Osteocyte (in vitro differentiated cells): ENCODE measurements at regions not wholly inside any gene's neighbourhood (a gene's known extent, or its start where the extent isn't known, plus 50 kb on each side); places are given as distances from the start of the nearest gene placed in this dataset.
"Not testable (repeated sequence)": the region's sequence is repeated elsewhere in the genome, so short reads cannot be mapped to it uniquely, and the experiment has no call there.

Experiments
- DNase-seq: peaks from one replicate; pipeline ENCODE4 v3.0.0; 2021; ENCODE audit warnings: mixed read lengths; ENCODE audit not compliant: unreplicated experiment; ENCODE audit errors: extremely low spot score
- H3K27ac Mint-ChIP-seq: one replicate; pipeline ENCODE4 v1.8.0; 2021; ENCODE audit warnings: mild to moderate bottlenecking, mixed read lengths; ENCODE audit not compliant: unreplicated experiment
- H3K27me3 Mint-ChIP-seq: one replicate; pipeline ENCODE4 v1.8.0; 2021; ENCODE audit warnings: mixed read lengths; ENCODE audit not compliant: unreplicated experiment
- H3K36me3 Mint-ChIP-seq: one replicate; pipeline ENCODE4 v1.8.0; 2021; ENCODE audit warnings: mixed read lengths; ENCODE audit not compliant: unreplicated experiment
- H3K4me1 Mint-ChIP-seq: one replicate; pipeline ENCODE4 v1.8.0; 2021; ENCODE audit warnings: mixed read lengths; ENCODE audit not compliant: unreplicated experiment
- H3K4me3 Mint-ChIP-seq: one replicate; pipeline ENCODE4 v1.8.0; 2021; ENCODE audit warnings: mild to moderate bottlenecking, moderate library complexity, mixed read lengths; ENCODE audit not compliant: unreplicated experiment
- H3K9me3 Mint-ChIP-seq: one replicate; pipeline ENCODE4 v1.8.0; 2021; ENCODE audit warnings: mixed read lengths; ENCODE audit not compliant: unreplicated experiment
- TF ChIP-seq, protein P1 (sequence below): fragments of 200-600 bp; sonication (generic); IDR thresholded peaks from 2 replicates; pipeline ENCODE4 v1.5.0; 2021; ENCODE audit warnings: antibody characterized with exemption, mild to moderate bottlenecking, moderate library complexity

DNA sequence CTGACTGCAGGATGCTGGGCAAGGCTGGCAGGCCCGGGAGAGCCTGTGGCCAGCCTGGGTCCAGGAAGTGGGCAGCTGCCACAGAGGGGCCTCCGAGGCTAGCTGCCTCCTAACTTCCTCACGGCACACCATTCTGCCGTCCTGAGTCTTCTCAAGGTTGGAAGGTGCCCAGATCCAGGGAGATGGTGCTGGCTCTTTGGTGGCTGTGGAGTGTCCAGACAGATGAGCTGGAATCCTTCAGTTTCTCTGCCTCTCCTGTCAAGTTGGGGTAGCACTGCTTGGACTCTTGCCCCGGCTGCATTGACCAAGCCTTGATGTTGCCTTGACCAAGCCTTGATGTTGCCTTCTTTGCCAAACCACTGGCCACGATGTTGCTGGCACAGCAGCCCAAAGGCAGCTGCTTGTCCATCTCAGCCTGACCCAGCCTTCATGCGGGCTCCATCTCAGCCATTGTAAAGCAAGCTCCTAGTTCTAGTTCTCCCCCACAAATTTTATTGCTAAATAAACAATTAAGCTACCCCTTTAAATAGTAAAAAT, 75.1 kb upstream of the AFDN start:
- Mint-ChIP-seq H3K4me3 (no peak overlapping the region), H3K36me3 (no peaks in the 10 kb centered on the region), H3K4me1 (no peaks in the 10 kb centered on the region), H3K9me3 (no peaks in the 10 kb centered on the region), H3K27ac (no peak overlapping the region), H3K27me3 (peaks cover 37% of the 10 kb centered on the region)
- TF ChIP-seq, protein P1, sequence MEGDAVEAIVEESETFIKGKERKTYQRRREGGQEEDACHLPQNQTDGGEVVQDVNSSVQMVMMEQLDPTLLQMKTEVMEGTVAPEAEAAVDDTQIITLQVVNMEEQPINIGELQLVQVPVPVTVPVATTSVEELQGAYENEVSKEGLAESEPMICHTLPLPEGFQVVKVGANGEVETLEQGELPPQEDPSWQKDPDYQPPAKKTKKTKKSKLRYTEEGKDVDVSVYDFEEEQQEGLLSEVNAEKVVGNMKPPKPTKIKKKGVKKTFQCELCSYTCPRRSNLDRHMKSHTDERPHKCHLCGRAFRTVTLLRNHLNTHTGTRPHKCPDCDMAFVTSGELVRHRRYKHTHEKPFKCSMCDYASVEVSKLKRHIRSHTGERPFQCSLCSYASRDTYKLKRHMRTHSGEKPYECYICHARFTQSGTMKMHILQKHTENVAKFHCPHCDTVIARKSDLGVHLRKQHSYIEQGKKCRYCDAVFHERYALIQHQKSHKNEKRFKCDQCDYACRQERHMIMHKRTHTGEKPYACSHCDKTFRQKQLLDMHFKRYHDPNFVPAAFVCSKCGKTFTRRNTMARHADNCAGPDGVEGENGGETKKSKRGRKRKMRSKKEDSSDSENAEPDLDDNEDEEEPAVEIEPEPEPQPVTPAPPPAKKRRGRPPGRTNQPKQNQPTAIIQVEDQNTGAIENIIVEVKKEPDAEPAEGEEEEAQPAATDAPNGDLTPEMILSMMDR: no peak
- no peak for DNase-seq

DNA sequence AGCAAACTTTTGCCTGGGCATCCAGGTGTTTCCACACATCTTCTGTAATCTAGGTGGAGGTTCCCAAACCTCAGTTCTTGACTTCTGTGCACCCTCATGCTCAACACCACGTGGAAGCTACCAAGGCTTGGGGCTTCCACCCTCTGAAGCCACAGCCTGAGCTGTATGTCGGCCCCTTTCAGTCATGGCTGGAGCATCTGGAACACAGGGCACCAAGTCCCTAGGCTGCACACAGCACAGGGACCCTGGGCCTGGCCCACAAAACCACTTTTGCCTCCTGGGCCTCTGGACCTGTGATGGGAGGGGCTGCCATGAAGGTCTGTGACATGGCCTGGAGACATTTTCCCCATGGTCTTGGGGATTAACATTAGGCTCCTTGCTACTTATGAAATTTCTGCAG, 73.4 kb upstream of the AFDN start:
- not testable (repeated sequence) for H3K9me3 Mint-ChIP-seq, H3K27ac Mint-ChIP-seq, H3K4me3 Mint-ChIP-seq, H3K36me3 Mint-ChIP-seq, H3K4me1 Mint-ChIP-seq, DNase-seq
- peaks cover 35% of the 10 kb centered on the region for H3K27me3 Mint-ChIP-seq

DNA sequence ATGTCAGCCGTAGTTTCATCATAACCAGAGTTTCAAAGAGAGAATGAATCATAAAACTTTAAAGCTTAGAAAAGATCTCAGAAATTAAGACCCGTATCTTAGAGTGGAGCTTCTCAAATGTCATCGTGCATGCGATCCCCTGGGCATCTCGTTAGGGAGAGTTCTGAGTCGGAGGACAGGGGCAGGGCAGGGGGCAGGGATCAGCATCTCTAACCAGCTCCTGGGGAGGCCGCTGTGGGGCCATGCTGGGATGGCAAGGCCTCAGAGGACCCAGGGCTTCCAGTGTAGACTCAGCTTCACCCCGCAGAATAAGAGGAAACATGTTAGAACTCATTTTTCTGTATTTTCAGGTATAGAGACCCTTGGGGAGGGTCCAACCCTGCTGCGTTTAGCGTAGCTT, 72.0 kb upstream of the AFDN start:
- no peaks in the 10 kb centered on the region for H3K36me3 Mint-ChIP-seq
- TF ChIP-seq, protein P1: no peak

DNA sequence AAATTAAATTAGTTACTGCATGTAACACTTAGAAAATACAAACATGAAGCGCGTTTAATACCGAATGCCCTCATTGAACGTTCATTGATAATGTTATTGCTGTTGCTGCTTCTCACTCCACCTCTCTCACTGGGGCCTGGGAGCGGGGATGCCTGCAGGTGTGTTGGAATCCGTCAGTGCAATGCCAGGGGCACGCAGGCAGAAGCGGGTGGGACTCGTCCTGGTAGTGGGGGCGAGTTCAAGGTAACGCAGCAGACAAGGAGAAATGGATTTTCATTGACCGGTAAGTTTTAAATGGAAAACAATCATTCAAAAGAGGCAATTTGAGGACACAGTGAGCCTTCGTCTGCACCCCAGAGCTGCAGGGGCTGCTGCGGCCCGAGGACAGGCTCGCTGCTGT, 71.2 kb upstream of the AFDN start:
- no peaks in the 10 kb centered on the region for H3K36me3 Mint-ChIP-seq

More for the DNA sequence above, 72.0 kb upstream of the AFDN start:
- no peak for DNase-seq
- peaks cover 4% of the 10 kb centered on the region for H3K4me1 Mint-ChIP-seq
- H3K9me3 Mint-ChIP-seq: no peaks in the 10 kb centered on the region
- no peak overlapping the region for H3K4me3 Mint-ChIP-seq
- no peak overlapping the region for H3K27ac Mint-ChIP-seq
- H3K27me3 Mint-ChIP-seq: peaks cover 38% of the 10 kb centered on the region

DNA sequence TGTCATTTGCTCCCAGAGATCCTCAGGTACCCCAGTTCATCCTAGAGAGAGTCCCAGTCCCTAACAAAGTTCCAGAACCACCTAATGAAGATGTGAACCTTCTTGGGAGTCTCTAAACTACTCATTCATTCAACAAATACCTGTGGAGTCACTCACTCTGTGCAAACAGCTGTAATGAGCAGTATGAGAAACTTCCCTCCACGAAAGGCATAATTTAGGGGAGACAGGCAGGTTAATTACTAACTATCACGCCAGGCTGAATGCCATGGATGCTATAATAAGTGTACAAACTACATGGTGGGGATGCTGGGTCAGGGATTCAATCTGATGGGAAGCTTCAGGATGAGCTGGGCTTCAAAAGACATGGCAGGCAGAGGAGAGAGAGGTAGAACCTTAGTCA, 70.1 kb upstream of the AFDN start:
- peaks cover 15% of the 10 kb centered on the region for H3K4me1 Mint-ChIP-seq
- H3K36me3 Mint-ChIP-seq: no peaks in the 10 kb centered on the region
- TF ChIP-seq, protein P1: no peak
- no peaks in the 10 kb centered on the region for H3K9me3 Mint-ChIP-seq
- H3K27ac Mint-ChIP-seq: no peak overlapping the region
- peaks cover 39% of the 10 kb centered on the region for H3K27me3 Mint-ChIP-seq
- no peak for DNase-seq
- no peak overlapping the region for H3K4me3 Mint-ChIP-seq

More for the DNA sequence above, 71.2 kb upstream of the AFDN start:
- no peaks in the 10 kb centered on the region for H3K9me3 Mint-ChIP-seq
- H3K4me3 Mint-ChIP-seq: no peak overlapping the region
- H3K4me1 Mint-ChIP-seq: peaks cover 5% of the 10 kb centered on the region
- no peak for DNase-seq
- H3K27ac Mint-ChIP-seq: no peak overlapping the region
- H3K27me3 Mint-ChIP-seq: peaks cover 39% of the 10 kb centered on the region
- TF ChIP-seq, protein P1: no peak

DNA sequence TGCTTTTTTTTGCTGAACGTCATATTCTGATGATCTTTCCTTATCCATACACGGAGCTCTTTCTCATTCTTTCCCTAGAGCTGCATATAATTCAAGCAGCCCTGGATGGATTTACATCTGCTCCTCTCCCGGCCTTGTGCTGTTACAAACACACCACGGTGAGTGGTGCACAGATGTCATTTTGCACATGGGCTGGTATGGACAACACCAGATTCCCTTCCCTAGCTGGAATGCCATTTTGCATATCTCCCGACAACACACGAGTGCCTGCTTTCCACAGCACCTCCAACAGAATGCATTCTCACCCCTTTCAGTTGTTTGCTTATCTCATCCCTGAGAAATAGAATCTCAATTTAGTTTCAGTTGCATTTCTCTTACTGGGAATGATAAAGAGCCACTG, 69.5 kb upstream of the AFDN start:
- no peak overlapping the region for H3K4me3 Mint-ChIP-seq
- TF ChIP-seq, protein P1: no peak
- no peaks in the 10 kb centered on the region for H3K36me3 Mint-ChIP-seq
- H3K27me3 Mint-ChIP-seq: peaks cover 36% of the 10 kb centered on the region
- no peaks in the 10 kb centered on the region for H3K9me3 Mint-ChIP-seq
- DNase-seq: no peak
- H3K27ac Mint-ChIP-seq: no peak overlapping the region
- H3K4me1 Mint-ChIP-seq: peaks cover 16% of the 10 kb centered on the region
